ENCODE measurements at regions not wholly inside any gene's neighbourhood (a gene's known extent, or its start where the extent isn't known, plus 50 kb on each side); places are given as distances from the start of the nearest gene placed in this dataset.

DNA sequence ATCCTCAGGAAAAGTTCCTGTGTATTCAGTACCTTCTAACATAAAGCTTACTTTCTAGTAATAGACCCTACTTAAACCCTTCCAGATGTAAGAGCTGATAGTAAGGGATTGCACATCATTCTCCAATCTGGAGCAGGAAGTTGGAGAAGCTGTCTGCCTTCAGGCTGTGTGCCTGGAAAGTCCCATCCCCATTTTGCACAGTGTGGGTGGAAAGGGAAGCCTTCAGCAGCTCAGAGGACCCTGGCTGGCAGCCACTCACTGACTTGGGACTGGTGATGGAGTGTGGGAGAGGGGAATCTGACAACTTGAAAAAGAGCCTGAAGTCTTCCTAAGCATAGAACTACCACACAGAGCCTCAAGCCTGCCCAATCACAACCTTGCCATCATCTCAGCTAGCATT is 164.1 kb upstream of the ADO start (continued):
- TF ChIP-seq, protein P1, sequence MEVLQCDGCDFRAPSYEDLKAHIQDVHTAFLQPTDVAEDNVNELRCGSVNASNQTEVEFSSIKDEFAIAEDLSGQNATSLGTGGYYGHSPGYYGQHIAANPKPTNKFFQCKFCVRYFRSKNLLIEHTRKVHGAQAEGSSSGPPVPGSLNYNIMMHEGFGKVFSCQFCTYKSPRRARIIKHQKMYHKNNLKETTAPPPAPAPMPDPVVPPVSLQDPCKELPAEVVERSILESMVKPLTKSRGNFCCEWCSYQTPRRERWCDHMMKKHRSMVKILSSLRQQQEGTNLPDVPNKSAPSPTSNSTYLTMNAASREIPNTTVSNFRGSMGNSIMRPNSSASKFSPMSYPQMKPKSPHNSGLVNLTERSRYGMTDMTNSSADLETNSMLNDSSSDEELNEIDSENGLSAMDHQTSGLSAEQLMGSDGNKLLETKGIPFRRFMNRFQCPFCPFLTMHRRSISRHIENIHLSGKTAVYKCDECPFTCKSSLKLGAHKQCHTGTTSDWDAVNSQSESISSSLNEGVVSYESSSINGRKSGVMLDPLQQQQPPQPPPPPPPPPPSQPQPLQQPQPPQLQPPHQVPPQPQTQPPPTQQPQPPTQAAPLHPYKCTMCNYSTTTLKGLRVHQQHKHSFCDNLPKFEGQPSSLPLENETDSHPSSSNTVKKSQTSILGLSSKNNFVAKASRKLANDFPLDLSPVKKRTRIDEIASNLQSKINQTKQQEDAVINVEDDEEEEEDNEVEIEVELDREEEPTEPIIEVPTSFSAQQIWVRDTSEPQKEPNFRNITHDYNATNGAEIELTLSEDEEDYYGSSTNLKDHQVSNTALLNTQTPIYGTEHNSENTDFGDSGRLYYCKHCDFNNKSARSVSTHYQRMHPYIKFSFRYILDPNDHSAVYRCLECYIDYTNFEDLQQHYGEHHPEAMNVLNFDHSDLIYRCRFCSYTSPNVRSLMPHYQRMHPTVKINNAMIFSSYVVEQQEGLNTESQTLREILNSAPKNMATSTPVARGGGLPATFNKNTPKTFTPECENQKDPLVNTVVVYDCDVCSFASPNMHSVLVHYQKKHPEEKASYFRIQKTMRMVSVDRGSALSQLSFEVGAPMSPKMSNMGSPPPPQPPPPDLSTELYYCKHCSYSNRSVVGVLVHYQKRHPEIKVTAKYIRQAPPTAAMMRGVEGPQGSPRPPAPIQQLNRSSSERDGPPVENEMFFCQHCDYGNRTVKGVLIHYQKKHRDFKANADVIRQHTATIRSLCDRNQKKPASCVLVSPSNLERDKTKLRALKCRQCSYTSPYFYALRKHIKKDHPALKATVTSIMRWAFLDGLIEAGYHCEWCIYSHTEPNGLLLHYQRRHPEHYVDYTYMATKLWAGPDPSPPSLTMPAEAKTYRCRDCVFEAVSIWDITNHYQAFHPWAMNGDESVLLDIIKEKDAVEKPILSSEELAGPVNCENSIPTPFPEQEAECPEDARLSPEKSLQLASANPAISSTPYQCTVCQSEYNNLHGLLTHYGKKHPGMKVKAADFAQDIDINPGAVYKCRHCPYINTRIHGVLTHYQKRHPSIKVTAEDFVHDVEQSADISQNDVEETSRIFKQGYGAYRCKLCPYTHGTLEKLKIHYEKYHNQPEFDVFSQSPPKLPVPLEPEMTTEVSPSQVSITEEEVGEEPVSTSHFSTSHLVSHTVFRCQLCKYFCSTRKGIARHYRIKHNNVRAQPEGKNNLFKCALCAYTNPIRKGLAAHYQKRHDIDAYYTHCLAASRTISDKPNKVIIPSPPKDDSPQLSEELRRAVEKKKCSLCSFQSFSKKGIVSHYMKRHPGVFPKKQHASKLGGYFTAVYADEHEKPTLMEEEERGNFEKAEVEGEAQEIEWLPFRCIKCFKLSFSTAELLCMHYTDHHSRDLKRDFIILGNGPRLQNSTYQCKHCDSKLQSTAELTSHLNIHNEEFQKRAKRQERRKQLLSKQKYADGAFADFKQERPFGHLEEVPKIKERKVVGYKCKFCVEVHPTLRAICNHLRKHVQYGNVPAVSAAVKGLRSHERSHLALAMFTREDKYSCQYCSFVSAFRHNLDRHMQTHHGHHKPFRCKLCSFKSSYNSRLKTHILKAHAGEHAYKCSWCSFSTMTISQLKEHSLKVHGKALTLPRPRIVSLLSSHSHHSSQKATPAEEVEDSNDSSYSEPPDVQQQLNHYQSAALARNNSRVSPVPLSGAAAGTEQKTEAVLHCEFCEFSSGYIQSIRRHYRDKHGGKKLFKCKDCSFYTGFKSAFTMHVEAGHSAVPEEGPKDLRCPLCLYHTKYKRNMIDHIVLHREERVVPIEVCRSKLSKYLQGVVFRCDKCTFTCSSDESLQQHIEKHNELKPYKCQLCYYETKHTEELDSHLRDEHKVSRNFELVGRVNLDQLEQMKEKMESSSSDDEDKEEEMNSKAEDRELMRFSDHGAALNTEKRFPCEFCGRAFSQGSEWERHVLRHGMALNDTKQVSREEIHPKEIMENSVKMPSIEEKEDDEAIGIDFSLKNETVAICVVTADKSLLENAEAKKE (CRISPR knock-in tag; IDR thresholded peaks at IDR 0.05): no peak
- TF ChIP-seq POLR2AphosphoS5 (IDR thresholded peaks at IDR 0.05; ENCODE audit: low read depth) (no peak), ZNF331 (CRISPR knock-in tag; IDR thresholded peaks at IDR 0.05; ENCODE audit: low read depth) (no peak), ZNF114 (CRISPR knock-in tag; IDR thresholded peaks at IDR 0.05) (no peak), NANOG (IDR thresholded peaks at IDR 0.05; ENCODE audit: borderline replicate concordance) (no peak), JUNB (IDR thresholded peaks at IDR 0.05; ENCODE audit: unreplicated experiment) (no peak), EZH2phosphoT487 (IDR thresholded peaks at IDR 0.05; ENCODE audit: unreplicated experiment) (no peak)
- TF ChIP-seq, protein P2, sequence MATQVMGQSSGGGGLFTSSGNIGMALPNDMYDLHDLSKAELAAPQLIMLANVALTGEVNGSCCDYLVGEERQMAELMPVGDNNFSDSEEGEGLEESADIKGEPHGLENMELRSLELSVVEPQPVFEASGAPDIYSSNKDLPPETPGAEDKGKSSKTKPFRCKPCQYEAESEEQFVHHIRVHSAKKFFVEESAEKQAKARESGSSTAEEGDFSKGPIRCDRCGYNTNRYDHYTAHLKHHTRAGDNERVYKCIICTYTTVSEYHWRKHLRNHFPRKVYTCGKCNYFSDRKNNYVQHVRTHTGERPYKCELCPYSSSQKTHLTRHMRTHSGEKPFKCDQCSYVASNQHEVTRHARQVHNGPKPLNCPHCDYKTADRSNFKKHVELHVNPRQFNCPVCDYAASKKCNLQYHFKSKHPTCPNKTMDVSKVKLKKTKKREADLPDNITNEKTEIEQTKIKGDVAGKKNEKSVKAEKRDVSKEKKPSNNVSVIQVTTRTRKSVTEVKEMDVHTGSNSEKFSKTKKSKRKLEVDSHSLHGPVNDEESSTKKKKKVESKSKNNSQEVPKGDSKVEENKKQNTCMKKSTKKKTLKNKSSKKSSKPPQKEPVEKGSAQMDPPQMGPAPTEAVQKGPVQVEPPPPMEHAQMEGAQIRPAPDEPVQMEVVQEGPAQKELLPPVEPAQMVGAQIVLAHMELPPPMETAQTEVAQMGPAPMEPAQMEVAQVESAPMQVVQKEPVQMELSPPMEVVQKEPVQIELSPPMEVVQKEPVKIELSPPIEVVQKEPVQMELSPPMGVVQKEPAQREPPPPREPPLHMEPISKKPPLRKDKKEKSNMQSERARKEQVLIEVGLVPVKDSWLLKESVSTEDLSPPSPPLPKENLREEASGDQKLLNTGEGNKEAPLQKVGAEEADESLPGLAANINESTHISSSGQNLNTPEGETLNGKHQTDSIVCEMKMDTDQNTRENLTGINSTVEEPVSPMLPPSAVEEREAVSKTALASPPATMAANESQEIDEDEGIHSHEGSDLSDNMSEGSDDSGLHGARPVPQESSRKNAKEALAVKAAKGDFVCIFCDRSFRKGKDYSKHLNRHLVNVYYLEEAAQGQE (IDR thresholded peaks at IDR 0.05; ENCODE audit: unreplicated experiment): no peak
